ENCODE measurements at regions not wholly inside any gene's neighbourhood (a gene's known extent, or its start where the extent isn't known, plus 50 kb on each side); places are given as distances from the start of the nearest gene placed in this dataset.

DNA sequence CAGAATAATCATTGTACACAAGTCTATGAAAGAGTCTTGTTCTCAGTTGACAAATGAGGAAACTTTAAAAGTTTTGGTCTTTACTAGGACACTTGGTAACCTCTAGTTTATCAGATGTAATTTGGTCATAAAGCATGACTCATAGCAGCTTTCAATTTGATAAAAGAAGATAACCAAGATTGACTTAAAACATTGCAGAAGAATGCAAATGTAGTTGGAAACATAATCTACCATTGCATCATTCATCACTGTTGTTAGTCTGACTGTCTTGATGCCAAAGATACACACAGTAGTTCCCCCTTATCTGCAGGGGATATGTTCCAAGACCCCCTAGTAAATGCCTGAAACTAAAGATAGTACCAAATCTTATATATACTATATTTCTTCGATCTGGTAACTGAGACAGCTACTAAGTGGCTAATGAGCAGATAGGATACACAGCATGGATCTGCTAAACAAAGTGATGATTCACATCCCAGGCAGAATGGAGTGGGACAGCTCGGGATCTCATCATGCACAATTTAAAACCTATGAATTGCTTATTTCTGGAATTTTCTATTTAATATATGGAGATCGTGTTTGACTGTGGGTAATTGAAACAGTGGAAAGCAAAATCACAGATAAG, 131.4 kb upstream of the CCDC68 start:
- no peak for TF ChIP-seq POLR2A (IDR thresholded peaks at IDR 0.05; ENCODE audit: low read depth, low read length)
- no peak for TF ChIP-seq SPI1 (IDR thresholded peaks at IDR 0.05; ENCODE audit: low read depth, low read length)
- no peak for TF ChIP-seq POLR2AphosphoS5 (IDR thresholded peaks at IDR 0.05; ENCODE audit: low read depth, low read length)
- no peak for TF ChIP-seq POU2F2 (IDR thresholded peaks at IDR 0.05; ENCODE audit: low read depth, low read length)
- no peak for TF ChIP-seq TAF1 (IDR thresholded peaks at IDR 0.05; ENCODE audit: low read depth, low read length)
- no peak for TF ChIP-seq PAX5 (IDR thresholded peaks at IDR 0.05; ENCODE audit: insufficient read depth, low read length, severe bottlenecking)
